Esophagus muscularis mucosa (tissue), 4 donors: ENCODE measurements at regions not wholly inside any gene's neighbourhood (a gene's known extent, or its start where the extent isn't known, plus 50 kb on each side); places are given as distances from the start of the nearest gene placed in this dataset.

Experiments used
- EP300 ChIP-seq: sonication (generic); formaldehyde crosslinking; IDR thresholded peaks from one replicate; pipeline ENCODE4 v1.6.1; 2017; ENCODE audit warnings: antibody characterized with exemption
- POLR2A ChIP-seq: fragments of 450-650 bp; IDR thresholded peaks from one replicate; pipeline ENCODE4 v1.6.1; 2017; ENCODE audit warnings: antibody characterized with exemption, moderate library complexity, mild to moderate bottlenecking, low read depth
- POLR2AphosphoS5 ChIP-seq, 2 donors: sonication (generic); formaldehyde crosslinking; IDR thresholded peaks; one replicate each; pipeline ENCODE4 v1.6.1; 2017; ENCODE audit warnings: antibody characterized with exemption in 2 of 2
- TF ChIP-seq, protein P1 (sequence below), 3 experiments: fragments of 200-600 bp in 2 of 3; fragments of 450-650 bp in 1 of 3; sonication (generic) in 2 of 3; IDR thresholded peaks; one replicate each; pipeline ENCODE4 v1.5.1; 2017 to 2019; ENCODE audit warnings: antibody characterized with exemption in 3 of 3, mild to moderate bottlenecking in 2 of 3, moderate library complexity in 1 of 3

DNA sequence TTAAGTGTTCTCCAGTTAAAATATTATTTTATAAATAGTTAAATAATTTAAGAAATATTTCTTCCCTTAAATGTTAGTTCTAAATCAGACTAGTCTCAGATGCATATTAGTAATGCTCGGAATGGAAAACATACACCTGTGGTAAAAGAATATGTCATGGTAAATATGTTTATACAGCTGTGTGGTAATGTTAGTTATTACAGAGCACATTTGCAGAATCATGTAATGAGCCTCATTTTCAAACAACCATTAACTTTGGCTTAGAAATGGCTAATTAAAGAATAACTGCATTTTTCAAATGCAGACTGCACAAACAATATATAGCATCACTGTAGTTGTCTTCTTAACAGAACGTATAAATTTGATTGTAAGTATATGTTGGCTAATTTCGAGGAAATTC is 90.3 kb downstream of the DISP1 start:
- TF ChIP-seq, protein P1, sequence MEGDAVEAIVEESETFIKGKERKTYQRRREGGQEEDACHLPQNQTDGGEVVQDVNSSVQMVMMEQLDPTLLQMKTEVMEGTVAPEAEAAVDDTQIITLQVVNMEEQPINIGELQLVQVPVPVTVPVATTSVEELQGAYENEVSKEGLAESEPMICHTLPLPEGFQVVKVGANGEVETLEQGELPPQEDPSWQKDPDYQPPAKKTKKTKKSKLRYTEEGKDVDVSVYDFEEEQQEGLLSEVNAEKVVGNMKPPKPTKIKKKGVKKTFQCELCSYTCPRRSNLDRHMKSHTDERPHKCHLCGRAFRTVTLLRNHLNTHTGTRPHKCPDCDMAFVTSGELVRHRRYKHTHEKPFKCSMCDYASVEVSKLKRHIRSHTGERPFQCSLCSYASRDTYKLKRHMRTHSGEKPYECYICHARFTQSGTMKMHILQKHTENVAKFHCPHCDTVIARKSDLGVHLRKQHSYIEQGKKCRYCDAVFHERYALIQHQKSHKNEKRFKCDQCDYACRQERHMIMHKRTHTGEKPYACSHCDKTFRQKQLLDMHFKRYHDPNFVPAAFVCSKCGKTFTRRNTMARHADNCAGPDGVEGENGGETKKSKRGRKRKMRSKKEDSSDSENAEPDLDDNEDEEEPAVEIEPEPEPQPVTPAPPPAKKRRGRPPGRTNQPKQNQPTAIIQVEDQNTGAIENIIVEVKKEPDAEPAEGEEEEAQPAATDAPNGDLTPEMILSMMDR (IDR thresholded peaks at IDR 0.05): no peak
- no peak for TF ChIP-seq POLR2A
- no peak for TF ChIP-seq POLR2AphosphoS5 (IDR thresholded peaks at IDR 0.05)
- TF ChIP-seq EP300: no peak
